ENCODE measurements at regions not wholly inside any gene's neighbourhood (a gene's known extent, or its start where the extent isn't known, plus 50 kb on each side); places are given as distances from the start of the nearest gene placed in this dataset.

- H3K4me1 ChIP-seq (ENCODE audit: control insufficient read depth, insufficient read depth, low read length) = no peaks in the 10 kb centered on the region
- no peaks in the 10 kb centered on the region for H3K36me3 ChIP-seq (ENCODE audit: control insufficient read depth, insufficient read depth, low read length)
- Mint-ChIP-seq H3K9me3 (no peaks in the 10 kb centered on the region), H3K27ac (no peak overlapping the region), H3K4me1 (peaks cover 17% of the 10 kb centered on the region), H3K27me3 (ENCODE audit: insufficient read depth) (no peaks in the 10 kb centered on the region), H3K36me3 (ENCODE audit: low read depth) (no peaks in the 10 kb centered on the region), H3K4me3 (no peak overlapping the region)
- no peaks in the 10 kb centered on the region for H3K9me3 ChIP-seq (ENCODE audit: control insufficient read depth, low read length)
- no peak overlapping the region for H3K4me3 ChIP-seq (ENCODE audit: low read length)
- no peak for TF ChIP-seq CTCF (conservative IDR thresholded peaks at IDR 0.05)
- H3K27ac ChIP-seq (ENCODE audit: low read depth, low read length) = no peak overlapping the region
- H3K27me3 ChIP-seq (ENCODE audit: control insufficient read depth, insufficient read depth, low read length, poor library complexity, severe bottlenecking) = no peaks in the 10 kb centered on the region
- no peak overlapping the region for H3K9ac ChIP-seq (ENCODE audit: extremely low read depth, low read length, poor library complexity, severe bottlenecking)
- WGBS, 2 experiments (ENCODE audit: insufficient coverage in 1 of 2, insufficient read length in 1 of 2) = 69 to 89% methylated on average over 1 of the region's 2 CpGs
- DNase-seq = no peak
Measured at GRCh38 chr4:116389139-116389538, 696.2 kb downstream of the TRAM1L1 start.

DNA sequence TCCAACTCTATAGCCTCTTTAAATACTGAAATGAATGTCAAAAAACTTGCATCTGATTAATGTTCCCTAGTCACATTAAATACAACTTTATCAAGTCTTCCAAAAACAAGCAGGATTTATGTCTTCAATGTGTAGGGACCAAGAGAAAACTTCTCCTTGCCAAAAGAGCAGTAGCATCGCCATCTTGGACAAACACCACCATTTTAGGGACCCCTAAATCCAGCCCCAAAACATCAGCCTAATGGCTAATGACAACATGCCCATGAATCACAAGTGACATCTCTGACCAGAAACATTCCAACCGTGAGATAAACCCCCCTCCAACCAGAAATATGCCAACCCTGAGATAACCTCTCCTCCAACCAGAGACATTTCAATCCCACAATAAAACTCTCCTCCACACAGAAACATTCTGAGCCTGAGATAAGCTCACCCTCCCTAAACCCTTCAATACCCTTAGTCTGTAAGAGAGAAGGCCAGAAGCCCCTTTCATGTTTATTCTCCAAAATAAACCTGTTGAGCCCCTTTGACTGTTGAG lies 697.4 kb downstream of the TRAM1L1 start:
- 83% methylated on average over 2 of the region's 2 CpGs; no CpG with 5 or more reads in 1 of the 2 experiments for WGBS, 2 experiments (ENCODE audit: insufficient coverage in 1 of 2, insufficient read length in 1 of 2)
- H3K9me3 ChIP-seq (ENCODE audit: control insufficient read depth, low read length) = no peaks in the 10 kb centered on the region
- H3K9ac ChIP-seq (ENCODE audit: extremely low read depth, low read length, poor library complexity, severe bottlenecking) = no peak overlapping the region
- Mint-ChIP-seq H3K27me3 (ENCODE audit: insufficient read depth) (no peaks in the 10 kb centered on the region), H3K4me1 (peaks cover 17% of the 10 kb centered on the region), H3K9me3 (no peaks in the 10 kb centered on the region), H3K4me3 (no peak overlapping the region), H3K36me3 (ENCODE audit: low read depth) (no peaks in the 10 kb centered on the region), H3K27ac (no peak overlapping the region)
- no peak for DNase-seq
- no peaks in the 10 kb centered on the region for H3K27me3 ChIP-seq (ENCODE audit: control insufficient read depth, insufficient read depth, low read length, poor library complexity, severe bottlenecking)
- H3K4me3 ChIP-seq (ENCODE audit: low read length) = no peak overlapping the region
- H3K4me1 ChIP-seq (ENCODE audit: control insufficient read depth, insufficient read depth, low read length) = no peaks in the 10 kb centered on the region
- TF ChIP-seq CTCF (conservative IDR thresholded peaks at IDR 0.05) = no peak
- H3K27ac ChIP-seq (ENCODE audit: low read depth, low read length) = no peak overlapping the region
- H3K36me3 ChIP-seq (ENCODE audit: control insufficient read depth, insufficient read depth, low read length) = no peaks in the 10 kb centered on the region

GRCh38 chr4:116386856-116387255 lies 698.5 kb downstream of the TRAM1L1 start:
- H3K4me1 ChIP-seq (ENCODE audit: control insufficient read depth, insufficient read depth, low read length) = no peaks in the 10 kb centered on the region
- H3K4me1 Mint-ChIP-seq = peaks cover 17% of the 10 kb centered on the region
- H3K27ac ChIP-seq (ENCODE audit: low read depth, low read length) = no peak overlapping the region
- no peaks in the 10 kb centered on the region for H3K36me3 Mint-ChIP-seq (ENCODE audit: low read depth)
- H3K4me3 ChIP-seq (ENCODE audit: low read length) = no peak overlapping the region
- no peaks in the 10 kb centered on the region for H3K27me3 ChIP-seq (ENCODE audit: control insufficient read depth, insufficient read depth, low read length, poor library complexity, severe bottlenecking)
- H3K9ac ChIP-seq (ENCODE audit: extremely low read depth, low read length, poor library complexity, severe bottlenecking) = no peak overlapping the region
- H3K36me3 ChIP-seq (ENCODE audit: control insufficient read depth, insufficient read depth, low read length) = no peaks in the 10 kb centered on the region
- H3K27me3 Mint-ChIP-seq (ENCODE audit: insufficient read depth) = no peaks in the 10 kb centered on the region
- no peaks in the 10 kb centered on the region for H3K9me3 Mint-ChIP-seq
- DNase-seq = no peak
- no peak for TF ChIP-seq CTCF (conservative IDR thresholded peaks at IDR 0.05)
- WGBS, 2 experiments (ENCODE audit: insufficient coverage in 1 of 2, insufficient read length in 1 of 2) = 100% methylated on average over 1 of the region's 1 CpG; no CpG with 5 or more reads in 1 of the 2 experiments
- H3K4me3 Mint-ChIP-seq = no peak overlapping the region
- H3K27ac Mint-ChIP-seq = no peak overlapping the region
- H3K9me3 ChIP-seq (ENCODE audit: control insufficient read depth, low read length) = no peaks in the 10 kb centered on the region

Data from endodermal cell (in vitro differentiated cells).